GM21723 (cell line): ENCODE measurements at regions not wholly inside any gene's neighbourhood (a gene's known extent, or its start where the extent isn't known, plus 50 kb on each side); places are given as distances from the start of the nearest gene placed in this dataset.

Source experiments
- ATAC-seq: cut with Tn5 transposase; IDR thresholded peaks from one replicate; pipeline ENCODE4 v1.9.1; 2021; ENCODE audit warnings: mild to moderate bottlenecking, moderate library complexity; ENCODE audit not compliant: unreplicated experiment

DNA sequence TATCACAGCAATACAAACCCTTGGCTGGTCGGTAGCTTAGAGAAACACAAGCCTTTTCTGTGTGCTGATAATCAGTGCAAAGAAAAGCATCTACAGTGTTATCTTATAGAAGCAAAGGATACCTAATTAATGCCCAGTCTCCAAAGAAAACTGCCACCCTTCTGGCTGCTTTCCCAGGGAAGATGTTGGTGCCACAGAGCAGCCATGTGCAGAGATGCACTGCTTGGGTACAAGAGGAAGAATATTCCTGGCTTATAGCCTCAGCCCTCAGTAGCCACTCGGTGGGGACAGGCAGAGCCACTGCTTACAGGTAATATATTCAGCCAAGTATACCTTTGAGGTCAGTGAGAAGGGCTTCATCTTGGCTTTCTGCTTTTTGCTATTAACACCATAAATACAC lies 185.3 kb downstream of the PCSK1 start:
- ATAC-seq, result no peak

DNA sequence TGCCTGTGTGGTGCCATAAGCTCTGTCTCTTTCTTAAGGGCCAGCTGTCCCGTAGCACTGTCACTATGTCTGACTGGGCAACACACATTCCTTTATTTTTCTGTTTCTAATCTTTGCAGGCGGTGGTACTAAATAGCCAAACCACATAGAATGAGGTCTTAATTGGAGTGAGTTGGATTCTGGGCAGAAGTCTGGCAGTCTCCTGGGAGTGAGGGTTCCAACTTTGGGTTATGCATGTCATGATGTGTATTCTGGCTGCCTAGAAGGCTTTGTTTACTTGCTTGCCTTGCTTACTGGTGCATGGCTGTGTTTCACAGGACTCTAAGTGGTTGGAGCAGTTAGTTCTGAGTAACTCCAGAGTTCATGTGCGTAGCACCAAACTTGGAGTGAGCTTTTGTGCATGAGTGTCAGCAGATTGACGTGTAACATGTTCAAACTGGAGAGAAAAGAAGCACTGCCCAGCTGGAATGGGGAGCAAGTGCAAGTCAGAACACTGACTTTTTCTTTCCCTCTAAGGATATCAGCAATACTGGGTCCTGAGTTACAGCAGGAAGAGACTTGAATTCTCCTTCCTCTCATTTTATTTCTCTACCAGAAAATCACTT lies 185.8 kb downstream of the PCSK1 start:
- no peak for ATAC-seq

DNA sequence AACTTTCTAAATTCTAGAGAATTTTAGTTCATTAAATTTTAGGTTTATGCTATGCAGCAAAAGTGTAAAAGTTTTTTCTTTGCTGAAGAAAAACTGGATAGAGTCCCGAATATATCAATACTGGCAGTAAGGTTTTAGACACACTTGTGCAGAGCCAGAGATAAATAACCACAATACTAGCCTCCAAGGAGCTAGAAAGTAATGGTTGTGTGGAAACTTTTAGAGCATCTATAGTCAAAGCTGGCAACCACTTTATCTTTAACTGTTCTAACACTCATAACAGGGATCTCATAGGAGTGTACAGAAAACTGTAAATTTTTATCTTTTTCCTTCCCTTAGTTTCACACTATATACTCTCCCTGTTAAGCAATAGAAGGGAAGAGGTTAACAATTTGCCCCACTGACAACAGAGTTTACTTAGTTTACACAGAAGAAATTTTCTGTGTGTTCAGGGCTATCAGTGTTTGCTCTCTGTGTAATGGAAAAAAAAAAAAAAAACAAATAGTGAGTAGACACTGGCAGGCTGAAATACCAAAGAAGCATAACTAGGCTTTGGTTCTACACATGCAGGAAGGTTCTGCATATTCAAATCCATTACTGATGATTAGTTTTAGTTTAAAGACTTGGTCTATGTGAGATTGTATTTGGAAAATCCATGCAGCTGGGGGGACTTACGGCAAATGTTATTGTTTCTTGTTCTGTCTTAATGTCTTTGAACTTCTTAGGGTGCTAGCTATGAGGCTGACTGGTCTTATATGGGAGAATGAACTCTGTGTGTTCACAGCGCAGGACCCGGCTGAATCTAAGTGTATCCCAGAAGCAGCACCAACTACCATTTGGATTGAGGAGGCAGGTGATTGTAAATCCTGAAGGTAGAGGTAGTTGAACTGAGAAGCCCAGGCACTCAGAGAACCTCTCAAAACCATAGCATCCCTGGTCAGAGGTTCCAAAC lies 187.6 kb downstream of the PCSK1 start:
- no peak for ATAC-seq

DNA sequence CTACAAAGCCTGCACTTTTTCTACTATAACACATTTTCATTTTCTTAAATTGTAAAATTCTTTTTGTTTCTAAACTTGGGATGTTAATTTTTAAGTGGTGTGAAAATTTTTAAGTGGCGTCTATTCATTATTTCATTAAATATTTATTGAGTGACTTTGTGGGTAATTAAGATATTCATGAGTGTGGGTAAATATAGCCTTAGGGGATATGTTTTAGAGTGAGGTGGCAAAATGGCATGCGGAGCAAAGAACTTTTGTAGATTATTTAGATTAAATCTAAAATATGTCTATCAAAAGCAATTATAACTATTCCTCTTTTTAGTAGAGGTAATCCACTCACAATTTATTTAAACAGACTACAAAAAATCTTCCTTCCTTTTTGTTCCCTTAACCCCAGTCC lies 188.4 kb downstream of the PCSK1 start:
- ATAC-seq, result no peak

DNA sequence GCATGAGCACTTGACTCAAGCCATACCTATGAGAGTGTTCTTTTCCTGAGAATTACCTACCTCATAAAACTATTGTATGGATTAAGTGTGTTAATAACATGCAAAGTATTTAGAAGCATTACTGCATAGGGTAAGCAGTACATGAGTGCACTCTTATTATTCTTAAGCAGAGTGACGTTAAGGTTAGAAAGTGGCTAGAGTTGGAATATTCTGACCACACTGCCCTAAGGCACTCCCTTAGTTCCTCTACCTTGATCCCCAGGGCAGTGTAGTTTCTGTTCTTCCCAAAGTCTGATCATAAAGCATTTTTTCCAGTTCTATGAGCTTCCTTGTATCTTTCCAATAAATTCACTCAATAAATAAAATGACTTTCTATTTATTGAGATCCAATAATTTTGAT lies 189.2 kb downstream of the PCSK1 start:
- ATAC-seq, result no peak

DNA sequence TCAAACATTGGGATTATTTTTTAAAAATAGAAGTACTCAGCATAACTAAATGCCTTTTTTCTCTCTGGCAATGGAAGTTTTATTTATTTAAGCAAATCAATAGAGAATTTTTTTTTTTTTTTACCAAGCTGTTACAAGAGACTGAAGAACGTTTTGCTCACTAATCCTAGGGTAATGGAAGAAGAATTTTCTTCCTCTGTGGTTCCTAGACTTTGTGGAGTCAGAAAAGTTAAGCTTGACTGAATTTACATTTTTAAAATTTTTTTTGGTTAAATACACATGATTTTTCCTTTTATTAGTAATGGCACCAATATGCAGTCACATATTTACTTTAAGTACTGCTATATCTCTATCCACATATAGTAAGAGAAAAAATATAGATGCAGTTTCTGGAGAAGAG lies 189.8 kb downstream of the PCSK1 start:
- ATAC-seq, result no peak

DNA sequence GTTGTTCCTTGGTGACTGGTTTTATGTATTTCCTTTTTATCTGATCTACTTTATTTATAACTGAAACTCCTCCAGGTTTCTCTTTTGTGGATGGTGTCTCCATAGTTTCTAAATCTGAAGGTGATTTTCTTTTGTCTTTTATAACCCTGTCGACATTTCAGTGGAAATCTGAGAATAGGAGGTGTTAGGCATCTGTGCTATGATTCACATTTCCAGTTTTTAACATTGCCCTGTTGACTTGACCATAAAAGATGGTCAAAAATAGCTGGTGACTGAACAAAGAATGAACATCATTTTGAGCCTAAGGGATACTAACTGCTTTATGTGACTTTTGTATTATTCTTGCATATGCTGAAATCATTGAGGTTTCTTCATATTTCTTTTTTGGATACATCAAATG lies 190.5 kb downstream of the PCSK1 start:
- no peak for ATAC-seq

DNA sequence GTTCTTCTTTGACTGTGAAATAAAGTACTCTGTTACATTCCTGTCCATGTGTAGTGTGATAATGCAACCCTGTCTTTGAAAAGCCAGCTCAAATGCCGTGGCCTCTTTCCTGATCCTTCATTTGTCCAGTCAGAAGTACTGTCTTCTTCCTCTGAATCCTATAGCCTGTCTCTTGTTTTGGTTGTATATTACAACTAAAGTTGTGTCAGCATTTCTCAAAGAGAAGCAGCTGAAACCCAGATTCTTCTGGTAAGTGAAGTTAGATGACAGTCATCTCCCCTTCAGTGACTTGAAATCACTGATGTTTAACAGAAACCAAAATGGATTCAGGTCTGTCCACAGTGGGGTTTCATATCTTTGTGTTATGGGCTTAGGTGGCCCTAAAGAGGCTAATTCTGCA lies 196.2 kb downstream of the PCSK1 start:
- no peak for ATAC-seq

DNA sequence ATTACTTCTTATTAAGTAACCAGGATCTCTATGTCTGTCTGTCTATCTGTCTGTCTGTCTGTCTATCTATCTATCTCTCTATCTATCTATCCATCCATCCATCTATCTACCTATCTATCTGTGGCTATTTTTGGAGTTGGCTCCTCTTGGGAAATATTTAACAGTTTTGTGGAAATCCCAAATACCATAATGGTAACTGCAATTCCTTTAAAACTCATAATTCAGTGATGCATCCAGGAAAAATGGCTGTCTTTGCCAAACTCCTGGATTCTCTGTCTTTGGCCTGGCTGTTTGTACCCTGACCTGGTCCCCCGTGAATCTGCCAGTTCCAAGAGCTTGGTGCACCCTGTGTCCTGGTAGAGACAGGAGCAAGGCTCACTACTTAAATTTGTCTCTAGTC lies 197.0 kb downstream of the PCSK1 start:
- ATAC-seq, result no peak

DNA sequence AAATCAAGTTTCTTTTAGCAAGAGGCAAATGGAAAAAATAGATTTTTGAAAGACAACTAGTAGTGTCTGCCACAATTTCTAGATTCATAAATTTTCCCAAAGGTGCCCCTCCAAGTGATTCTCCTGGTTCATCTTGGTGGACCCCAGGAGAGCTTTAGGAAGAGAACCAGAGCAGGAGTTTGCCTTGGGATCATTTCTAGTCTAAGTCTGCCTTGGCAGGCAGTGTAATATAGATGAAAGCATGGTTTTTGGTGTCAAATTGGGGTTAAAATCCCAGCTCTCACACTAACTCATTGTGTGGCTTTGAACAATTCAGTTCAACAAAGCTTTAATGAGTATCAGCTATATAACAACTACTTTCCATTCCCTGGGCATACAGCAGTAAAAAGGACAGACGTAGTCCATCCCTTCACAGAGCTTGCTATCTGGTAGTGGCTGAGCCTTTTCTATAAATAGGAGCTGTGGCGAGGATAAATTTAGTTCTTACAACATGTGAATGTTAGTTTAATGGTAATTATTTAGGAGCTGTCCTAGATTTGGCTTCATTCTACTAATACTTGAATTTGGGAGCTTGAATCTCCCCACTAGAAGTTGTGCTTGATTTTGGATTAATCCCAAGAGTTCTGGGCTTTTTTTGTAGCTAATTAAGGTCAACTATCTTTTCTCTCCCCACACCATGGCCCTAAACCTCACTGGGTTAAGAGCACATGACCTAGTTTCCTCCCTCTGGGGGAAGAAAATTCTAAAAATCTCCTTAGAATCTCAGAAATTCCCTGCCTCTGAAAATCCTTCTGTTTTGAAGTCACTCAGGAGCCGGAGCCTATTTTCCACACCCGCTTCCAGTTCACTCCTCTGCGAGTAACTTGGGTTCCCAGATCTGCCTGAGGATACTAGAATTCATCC lies 197.8 kb downstream of the PCSK1 start:
- no peak for ATAC-seq

DNA sequence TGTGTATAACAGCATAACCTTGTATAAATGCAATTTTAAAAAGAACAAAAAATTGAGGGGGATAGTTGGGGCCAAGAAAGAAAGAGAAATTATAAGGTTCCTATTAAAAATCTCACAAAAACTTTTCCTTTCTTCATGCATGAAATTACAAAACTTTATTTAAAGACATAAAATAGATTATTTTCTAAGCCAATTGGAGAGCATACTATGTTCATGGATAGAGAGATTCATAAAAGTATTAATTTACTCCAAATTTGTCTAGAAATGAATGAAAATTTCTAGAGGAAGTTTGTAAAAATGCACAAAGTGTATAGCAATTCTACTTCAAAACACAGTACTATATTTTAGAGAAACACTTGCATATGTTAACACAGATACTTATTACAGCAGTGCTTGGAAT lies 200.4 kb downstream of the PCSK1 start:
- no peak for ATAC-seq

DNA sequence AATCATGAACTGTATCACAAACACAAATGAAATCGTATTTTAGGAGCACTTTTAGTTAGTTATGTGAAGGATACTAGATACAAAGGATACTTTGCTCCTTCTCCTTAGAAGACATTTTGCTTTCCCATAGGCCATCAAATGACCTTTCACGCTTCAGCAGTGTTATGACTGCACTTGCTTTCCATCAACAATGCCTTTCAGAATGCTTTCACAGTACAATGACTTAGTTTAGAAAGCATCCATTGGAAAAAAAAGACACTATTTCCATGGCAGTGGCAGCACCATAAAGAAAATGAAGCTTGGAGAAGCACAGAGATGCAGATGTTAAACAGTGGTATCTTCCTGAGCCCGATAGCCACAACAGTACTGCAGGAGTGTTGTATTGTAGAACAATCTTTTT lies 203.9 kb downstream of the PCSK1 start:
- ATAC-seq, result no peak

DNA sequence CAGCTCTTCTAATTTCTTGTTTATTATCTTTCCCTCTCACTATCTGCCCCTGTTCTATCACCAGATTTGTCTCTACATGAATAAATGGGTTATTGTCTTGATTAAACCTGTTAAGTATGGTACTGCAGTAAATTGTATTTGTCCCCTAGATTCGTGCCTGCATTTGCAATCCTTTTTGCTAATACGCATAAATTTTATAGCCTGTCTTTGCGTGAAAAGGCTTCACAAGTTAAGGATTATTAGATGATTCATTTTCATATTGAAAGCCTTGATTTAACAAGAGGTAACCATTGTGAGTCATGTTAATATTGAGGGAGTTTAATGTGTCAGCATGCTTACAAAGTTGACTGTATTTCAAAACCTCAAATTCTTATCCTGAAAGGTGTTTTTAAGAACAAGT lies 204.6 kb downstream of the PCSK1 start:
- ATAC-seq, result no peak

DNA sequence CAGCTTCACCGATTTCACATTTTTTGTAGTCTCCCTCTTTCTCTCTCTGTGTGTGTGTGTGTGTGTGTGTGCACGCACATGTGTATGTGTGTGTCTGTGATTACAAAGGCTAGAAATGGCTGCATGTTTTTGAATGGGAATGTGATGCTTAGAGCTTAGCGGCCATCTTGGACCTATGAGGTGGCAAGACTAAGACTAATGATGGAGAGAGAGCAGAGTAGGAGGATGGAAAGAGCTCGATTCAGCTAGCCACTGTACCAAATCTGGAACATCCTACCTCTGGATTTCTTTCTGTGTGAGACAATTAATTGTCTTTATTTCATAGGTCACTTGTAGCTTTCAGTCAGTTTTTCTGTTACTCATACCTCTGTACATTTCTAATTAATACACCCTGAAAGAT lies 205.1 kb downstream of the PCSK1 start:
- no peak for ATAC-seq

DNA sequence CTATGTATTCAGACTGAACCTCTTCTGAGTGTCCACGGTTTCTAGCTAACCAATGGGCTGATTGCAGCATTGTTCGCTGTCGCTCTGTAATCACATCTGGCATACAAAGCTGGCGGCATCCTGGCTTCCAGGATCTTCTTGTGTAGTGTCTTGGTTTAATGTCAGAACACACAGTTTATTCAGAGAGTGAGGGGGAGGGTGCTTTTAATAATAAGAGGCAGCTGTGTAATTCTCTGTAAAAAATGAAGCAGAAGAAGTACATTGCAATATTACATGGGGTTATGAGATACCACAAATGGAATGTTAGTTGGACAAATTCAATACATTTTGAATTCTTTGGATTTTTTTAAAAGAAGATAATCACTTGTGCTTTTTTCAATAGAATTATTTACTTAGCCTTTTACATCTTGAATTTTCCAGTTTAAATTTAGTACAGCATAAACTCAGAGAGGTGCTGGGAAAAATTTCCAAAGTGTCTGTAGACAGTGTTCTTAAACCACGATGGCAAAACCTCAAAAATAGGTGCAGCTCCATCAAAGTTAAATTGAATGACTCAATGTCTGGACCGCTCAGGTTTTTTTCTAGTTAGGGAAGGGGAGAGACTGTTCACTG lies 206.0 kb downstream of the PCSK1 start:
- ATAC-seq, result no peak

DNA sequence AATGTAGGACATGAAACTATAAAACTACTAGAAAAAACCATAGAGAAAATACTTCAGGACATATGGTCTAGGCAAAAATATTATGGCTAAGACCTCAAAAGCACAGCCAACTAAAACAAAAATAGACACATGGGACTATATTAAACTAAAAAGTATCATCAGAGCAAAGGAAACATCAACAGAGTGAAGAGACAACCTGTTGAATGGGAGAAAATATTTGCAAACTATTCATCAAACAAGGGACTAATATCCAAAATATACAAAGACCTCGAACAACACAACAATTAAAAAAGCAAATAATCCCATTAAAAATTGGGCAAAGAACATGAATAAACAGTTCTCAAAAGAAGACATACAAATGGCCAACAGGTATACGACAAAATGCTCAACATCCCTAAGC lies 210.9 kb downstream of the PCSK1 start:
- no peak for ATAC-seq

DNA sequence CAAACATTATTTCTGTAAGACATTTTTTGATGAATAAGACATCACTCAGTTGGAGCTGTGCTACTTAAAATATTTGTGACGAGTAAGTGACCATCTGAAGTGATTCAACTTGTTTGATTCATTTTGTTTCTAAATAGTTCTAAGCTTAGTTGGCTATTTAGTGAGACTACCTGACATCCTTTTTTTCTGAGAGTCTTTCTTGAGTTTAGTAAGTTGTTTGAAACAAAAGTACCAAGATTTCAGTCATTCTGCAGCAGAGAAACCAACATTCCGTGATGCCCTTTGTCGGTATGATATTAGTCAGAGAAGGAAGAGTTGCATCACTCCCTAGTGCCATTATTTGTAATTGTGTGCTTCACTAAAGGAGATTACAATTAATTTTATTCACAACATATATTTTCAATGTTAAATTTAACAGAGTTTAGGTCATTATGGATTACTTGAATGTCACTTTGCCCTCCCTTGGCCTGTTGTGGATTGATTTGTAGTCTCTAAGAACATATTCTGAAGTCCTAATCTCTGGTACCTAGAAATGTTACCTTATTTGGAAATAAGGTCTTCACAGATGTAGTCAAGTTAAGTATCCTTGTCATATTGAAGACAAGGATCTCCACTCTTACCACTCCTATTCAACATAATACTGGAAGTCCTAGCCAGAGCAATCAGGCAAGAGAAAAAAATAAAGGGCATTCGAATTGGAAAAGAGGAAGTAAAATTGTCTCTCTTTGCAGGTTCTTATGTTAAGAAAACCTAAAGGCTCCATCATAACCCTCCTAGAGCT lies 212.2 kb downstream of the PCSK1 start:
- ATAC-seq, result peak; percentile 73

DNA sequence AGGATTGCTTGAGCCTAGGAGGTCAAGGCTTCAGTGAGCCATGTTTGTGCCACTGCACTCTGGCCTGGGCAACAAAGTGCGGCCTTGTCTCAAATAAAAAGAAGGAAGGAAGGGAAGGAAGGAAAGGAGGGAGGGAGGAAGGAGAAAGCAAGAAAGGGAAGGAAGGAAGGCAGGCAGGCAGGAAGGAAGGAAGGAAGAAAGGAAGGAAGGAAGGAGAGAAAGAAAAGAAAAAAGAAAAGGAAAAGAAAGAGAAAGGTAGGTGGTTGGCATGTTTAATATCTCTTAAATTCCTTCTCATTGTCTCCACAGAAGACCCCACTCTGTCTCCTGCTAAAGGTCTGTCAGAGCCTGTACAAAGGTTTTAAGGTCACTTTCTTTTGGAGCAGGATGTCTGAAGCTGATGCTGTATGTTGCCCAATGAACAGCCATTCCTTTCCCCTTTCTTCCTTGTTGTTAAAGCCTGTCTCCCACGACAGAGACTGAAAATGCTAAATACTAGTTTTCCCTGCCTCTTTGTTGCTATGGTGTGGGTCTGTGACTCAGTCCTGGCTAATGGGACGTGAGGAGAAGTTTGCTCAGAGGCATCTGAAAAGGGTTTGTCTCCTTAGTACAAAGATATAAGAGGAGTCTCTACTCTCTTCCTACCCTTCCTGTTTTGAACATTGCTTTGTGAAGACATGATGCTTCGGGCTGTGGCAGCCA lies 213.3 kb downstream of the PCSK1 start:
- ATAC-seq, result peak; percentile 20

DNA sequence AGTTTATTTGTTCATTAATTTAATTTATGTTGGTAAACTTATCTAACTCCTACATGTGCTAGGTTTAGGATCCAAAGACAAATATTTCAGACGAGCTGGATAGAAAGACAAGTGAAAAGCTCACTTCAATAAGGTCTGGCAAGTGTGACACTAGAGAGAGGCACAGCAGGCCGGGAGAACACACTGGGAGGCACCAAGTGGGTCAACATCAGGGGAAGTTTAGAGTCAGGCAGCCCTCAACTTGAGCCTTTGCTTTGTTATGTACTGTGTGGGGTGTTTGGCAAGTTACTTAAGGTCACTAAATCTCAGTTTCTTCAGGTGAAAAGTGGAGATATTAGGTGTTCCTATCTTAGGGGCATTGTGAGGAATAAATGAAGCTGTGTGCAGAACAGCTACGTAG lies 214.4 kb downstream of the PCSK1 start:
- no peak for ATAC-seq
